BJ (cell line): ENCODE measurements at regions not wholly inside any gene's neighbourhood (a gene's known extent, or its start where the extent isn't known, plus 50 kb on each side); places are given as distances from the start of the nearest gene placed in this dataset.

Experiments used
- CTCF ChIA-PET: fragments of 350-600 bp; formaldehyde crosslinking; extraction: SDS; loops from one replicate; lab custom pipeline; 2021; ENCODE audit warnings: antibody characterized with exemption, inconsistent platforms; lab: Yijun Ruan, JAX
- POLR2A ChIA-PET: fragments of 300-600 bp; sonication (Branson Sonifier 250); formaldehyde crosslinking; extraction: SDS; loops from one replicate; lab custom pipeline; 2021; ENCODE audit warnings: antibody characterized with exemption; lab: Charles Lee
- DNase-seq: peaks from one replicate; pipeline ENCODE4 v3.0.0-alpha.2; 2011; ENCODE audit warnings: low read depth
- H3K27me3 ChIP-seq: 2 replicates; pipeline ENCODE4 v1.6.0; 2011; ENCODE audit warnings: low read length; ENCODE audit not compliant: control insufficient read depth, insufficient read depth
- H3K36me3 ChIP-seq: 2 replicates; pipeline ENCODE4 v1.5.1; 2011; ENCODE audit warnings: low read length; ENCODE audit not compliant: control insufficient read depth, insufficient read depth
- H3K4me3 ChIP-seq: 2 replicates; pipeline ENCODE4 v1.5.1; 2011; ENCODE audit warnings: low read depth, mild to moderate bottlenecking, control low read depth, low read length
- TF ChIP-seq, protein P1 (sequence below): IDR thresholded peaks from 2 replicates; pipeline ENCODE4 v1.5.1; 2011; ENCODE audit warnings: low read depth, mild to moderate bottlenecking, control low read depth, inconsistent platforms, low read length, moderate library complexity; ENCODE audit not compliant: insufficient read depth

DNA sequence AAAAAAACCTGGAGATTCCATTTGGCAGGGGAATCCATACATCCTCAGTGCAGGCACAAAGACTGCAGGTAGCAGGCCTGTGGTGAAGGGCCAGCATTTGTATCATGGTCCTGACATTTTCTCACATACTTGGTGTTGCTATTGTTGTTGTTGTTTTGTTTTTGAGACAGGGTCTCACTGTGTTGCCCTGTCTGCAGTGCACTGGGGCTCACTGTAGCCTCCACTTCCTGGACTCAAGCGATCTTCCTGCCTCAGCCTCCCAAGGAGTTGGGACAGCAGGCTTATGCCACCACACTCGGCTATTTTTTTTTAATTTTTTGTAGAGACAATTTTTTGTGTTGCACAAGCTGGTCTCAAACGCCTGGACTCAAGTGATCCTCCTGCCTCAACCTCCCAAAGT lies 140.8 kb upstream of the ZNF644 start:
- CTCF ChIA-PET = no interaction called here

DNA sequence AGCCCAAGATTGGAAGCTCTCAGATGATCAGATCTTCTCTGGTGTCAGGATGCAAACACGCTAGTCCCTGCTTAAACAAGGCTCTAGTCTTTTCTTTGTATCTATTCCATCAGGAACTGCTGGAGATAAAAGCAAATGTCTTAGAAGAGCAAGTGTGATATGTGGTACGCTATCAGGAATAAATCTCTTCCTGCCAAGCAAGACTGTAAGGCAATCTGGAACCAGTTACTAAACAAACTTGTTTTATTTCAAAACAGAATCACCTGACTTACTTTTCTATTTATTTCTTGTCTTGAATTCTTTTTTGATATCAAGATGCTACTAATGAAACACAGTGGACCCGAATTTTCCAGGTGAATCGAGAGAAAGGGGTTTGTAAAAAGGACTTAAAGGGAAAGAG lies 139.9 kb upstream of the ZNF644 start:
- CTCF ChIA-PET = no interaction called here
- TF ChIP-seq, protein P1, sequence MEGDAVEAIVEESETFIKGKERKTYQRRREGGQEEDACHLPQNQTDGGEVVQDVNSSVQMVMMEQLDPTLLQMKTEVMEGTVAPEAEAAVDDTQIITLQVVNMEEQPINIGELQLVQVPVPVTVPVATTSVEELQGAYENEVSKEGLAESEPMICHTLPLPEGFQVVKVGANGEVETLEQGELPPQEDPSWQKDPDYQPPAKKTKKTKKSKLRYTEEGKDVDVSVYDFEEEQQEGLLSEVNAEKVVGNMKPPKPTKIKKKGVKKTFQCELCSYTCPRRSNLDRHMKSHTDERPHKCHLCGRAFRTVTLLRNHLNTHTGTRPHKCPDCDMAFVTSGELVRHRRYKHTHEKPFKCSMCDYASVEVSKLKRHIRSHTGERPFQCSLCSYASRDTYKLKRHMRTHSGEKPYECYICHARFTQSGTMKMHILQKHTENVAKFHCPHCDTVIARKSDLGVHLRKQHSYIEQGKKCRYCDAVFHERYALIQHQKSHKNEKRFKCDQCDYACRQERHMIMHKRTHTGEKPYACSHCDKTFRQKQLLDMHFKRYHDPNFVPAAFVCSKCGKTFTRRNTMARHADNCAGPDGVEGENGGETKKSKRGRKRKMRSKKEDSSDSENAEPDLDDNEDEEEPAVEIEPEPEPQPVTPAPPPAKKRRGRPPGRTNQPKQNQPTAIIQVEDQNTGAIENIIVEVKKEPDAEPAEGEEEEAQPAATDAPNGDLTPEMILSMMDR = no peak
- POLR2A ChIA-PET = no interaction called here
- H3K36me3 ChIP-seq = no peaks in the 10 kb centered on the region
- no peak for DNase-seq
- no peaks in the 10 kb centered on the region; the same call in 1 of the 2 replicates for H3K27me3 ChIP-seq
- no peak overlapping the region for H3K4me3 ChIP-seq

More for the DNA sequence above, 140.8 kb upstream of the ZNF644 start:
- Histone ChIP-seq H3K4me3 (no peak overlapping the region), H3K27me3 (no peaks in the 10 kb centered on the region), H3K36me3 (no peaks in the 10 kb centered on the region)
- no peak for DNase-seq
- POLR2A ChIA-PET = no interaction called here
- TF ChIP-seq, protein P1 = no peak

DNA sequence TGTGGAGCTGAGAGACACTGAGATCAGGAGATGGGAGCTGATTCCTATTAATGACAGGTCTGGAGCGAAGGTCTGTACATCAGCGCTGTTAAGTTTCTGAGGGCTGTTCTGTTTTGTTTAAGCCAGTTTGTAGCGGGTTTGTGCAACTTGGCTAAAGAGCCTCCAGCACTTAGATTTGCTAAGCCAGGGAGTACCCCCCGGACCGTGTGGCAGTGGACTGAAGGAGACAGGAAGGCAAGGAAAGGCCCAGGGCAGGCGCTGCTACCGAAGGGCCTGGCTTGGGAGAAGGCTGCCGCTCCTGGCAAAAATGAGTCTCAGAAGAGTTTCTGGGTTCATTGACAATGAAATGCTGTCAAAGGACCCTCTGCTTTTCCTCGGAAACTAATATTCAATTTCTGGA lies 139.3 kb upstream of the ZNF644 start:
- DNase-seq = no peak
- ChIA-PET POLR2A (no interaction called here), CTCF (no interaction called here)
- H3K36me3 ChIP-seq = no peaks in the 10 kb centered on the region
- TF ChIP-seq, protein P1 = no peak
- no peaks in the 10 kb centered on the region; the same call in 1 of the 2 replicates for H3K27me3 ChIP-seq
- H3K4me3 ChIP-seq = no peak overlapping the region

GRCh38 chr1:91160363-91161075 lies 138.7 kb upstream of the ZNF644 start:
- TF ChIP-seq, protein P1 = no peak
- Histone ChIP-seq H3K27me3 (no peaks in the 10 kb centered on the region; the same call in 1 of the 2 replicates), H3K36me3 (no peaks in the 10 kb centered on the region), H3K4me3 (no peak overlapping the region)
- ChIA-PET POLR2A (no interaction called here), CTCF (no interaction called here)
- DNase-seq = no peak

GRCh38 chr1:91153341-91153740 lies 131.5 kb upstream of the ZNF644 start:
- TF ChIP-seq, protein P1 = no peak
- no peak for DNase-seq
- H3K36me3 ChIP-seq = no peaks in the 10 kb centered on the region
- CTCF ChIA-PET = interaction anchor here (4.3 kb wide), 1 partner anchor 12 kb away, joined by 23 read pairs; no protein-coding TSS in a partner anchor
- no peak overlapping the region for H3K4me3 ChIP-seq
- POLR2A ChIA-PET = no interaction called here
- no peaks in the 10 kb centered on the region; the same call in 1 of the 2 replicates for H3K27me3 ChIP-seq
